ENCODE measurements at regions not wholly inside any gene's neighbourhood (a gene's known extent, or its start where the extent isn't known, plus 50 kb on each side); places are given as distances from the start of the nearest gene placed in this dataset.

DNA sequence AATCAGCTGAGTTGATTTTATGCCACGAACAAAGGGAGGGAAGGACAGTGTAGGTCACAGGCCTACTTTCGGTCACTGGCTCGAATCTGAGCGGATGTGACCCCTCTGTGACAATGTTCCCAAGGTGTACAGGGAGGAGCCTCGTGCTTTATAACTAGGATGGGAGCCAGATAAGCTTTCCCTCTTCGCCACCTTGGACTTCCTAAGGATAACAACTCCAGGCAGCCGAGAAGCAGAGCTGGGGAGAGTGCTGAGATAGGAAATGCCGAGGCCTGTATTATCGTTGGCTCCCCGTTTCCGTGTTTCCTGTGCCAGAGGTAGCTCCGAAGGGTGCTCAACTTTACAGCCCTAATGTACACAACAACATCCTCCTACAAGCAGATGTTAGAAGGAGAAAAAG lies 217.8 kb upstream of the IRX3 start:
- Histone ChIP-seq H4K20me1 (no peaks in the 10 kb centered on the region), H3K27ac (no peak overlapping the region), H3K27me3 (no peaks in the 10 kb centered on the region; the same call in 1 of the 2 replicates), H3K4me2 (no peak overlapping the region), H3K4me3 (no peak overlapping the region), H3K4me1 (peaks cover 11% of the 10 kb centered on the region), H3K9ac (no peak overlapping the region), H3K36me3 (no peaks in the 10 kb centered on the region), H3K9me3 (peaks cover 1% of the 10 kb centered on the region; the same call in 1 of the 2 replicates)
- TF ChIP-seq Cebpa-rat (IDR thresholded peaks at IDR 0.05) = no peak

- no peaks in the 10 kb centered on the region for H4K20me1 ChIP-seq
- no peaks in the 10 kb centered on the region for H3K36me3 ChIP-seq
- no peak overlapping the region for H3K4me2 ChIP-seq
- no peak overlapping the region for H3K4me3 ChIP-seq
- H3K9me3 ChIP-seq = peaks cover 7% of the 10 kb centered on the region
- no peak overlapping the region for H3K9ac ChIP-seq
- TF ChIP-seq Cebpa-rat (IDR thresholded peaks at IDR 0.05) = no peak
- H3K27ac ChIP-seq = no peak overlapping the region
- no peaks in the 10 kb centered on the region; the same call in 1 of the 2 replicates for H3K27me3 ChIP-seq
- peaks cover 11% of the 10 kb centered on the region for H3K4me1 ChIP-seq
These were observed 217.3 kb upstream of the IRX3 start for GRCh38 chr16:54503856-54504219.

DNA sequence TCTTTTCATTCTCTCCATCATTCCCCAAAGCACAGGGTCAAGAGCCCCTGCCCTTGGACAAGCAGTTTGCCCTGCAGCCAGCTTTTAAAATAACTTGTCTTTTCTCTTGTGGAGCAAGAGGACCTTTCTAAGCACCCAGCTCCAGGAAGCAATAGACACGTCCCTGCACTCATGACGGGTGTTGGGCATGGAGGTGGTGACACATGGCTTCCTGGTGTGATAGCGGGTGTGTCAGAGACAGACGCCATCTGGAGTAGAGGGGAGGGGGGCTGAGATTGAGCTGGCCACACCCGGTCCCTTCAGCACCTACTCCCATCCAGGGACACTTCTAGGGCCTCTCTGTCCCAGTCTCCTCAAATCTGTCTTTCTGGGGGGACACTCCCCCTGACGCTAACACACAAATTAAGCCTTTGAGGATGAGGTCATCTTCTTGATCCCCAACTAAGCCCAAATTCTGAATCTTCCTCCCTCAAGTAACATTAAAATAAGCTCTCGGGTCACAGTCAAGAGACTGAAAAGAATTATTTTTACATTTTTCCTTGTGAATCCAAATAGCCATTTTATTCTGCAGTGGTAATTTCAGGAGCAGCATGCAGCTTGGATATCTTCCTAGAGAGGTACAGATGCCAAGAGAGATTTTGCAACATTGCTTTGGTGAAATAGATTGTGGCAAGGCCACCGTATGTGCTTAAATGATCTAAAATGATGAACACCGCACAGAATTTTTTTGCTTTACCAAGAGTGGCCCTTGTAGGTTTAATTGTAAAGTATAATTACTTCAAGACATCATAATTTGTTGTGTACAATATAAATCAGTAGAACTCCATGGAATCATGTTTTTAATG lies 216.6 kb upstream of the IRX3 start:
- Histone ChIP-seq H3K9ac (no peak overlapping the region), H3K27me3 (no peaks in the 10 kb centered on the region; the same call in 1 of the 2 replicates), H3K9me3 (peaks cover 13% of the 10 kb centered on the region), H3K4me2 (no peak overlapping the region), H3K36me3 (no peaks in the 10 kb centered on the region), H3K27ac (no peak overlapping the region), H4K20me1 (no peaks in the 10 kb centered on the region), H3K4me1 (peaks cover 11% of the 10 kb centered on the region), H3K4me3 (no peak overlapping the region)
- TF ChIP-seq Cebpa-rat (IDR thresholded peaks at IDR 0.05) = no peak

GRCh38 chr16:54501797-54502196 lies 215.2 kb upstream of the IRX3 start:
- Histone ChIP-seq H3K27ac (no peak overlapping the region), H3K27me3 (no peaks in the 10 kb centered on the region; the same call in 1 of the 2 replicates), H3K9ac (no peak overlapping the region), H4K20me1 (no peaks in the 10 kb centered on the region), H3K36me3 (no peaks in the 10 kb centered on the region), H3K4me1 (peaks cover 3% of the 10 kb centered on the region; the same call in 1 of the 2 replicates), H3K4me3 (no peak overlapping the region), H3K9me3 (peaks cover 26% of the 10 kb centered on the region), H3K4me2 (no peak overlapping the region)
- no peak for TF ChIP-seq Cebpa-rat (IDR thresholded peaks at IDR 0.05)

GRCh38 chr16:54493594-54493993 lies 207.0 kb upstream of the IRX3 start:
- Histone ChIP-seq H3K4me3 (no peak overlapping the region), H4K20me1 (no peaks in the 10 kb centered on the region), H3K4me2 (no peak overlapping the region), H3K27me3 (no peaks in the 10 kb centered on the region), H3K27ac (no peak overlapping the region), H3K9ac (no peak overlapping the region), H3K36me3 (no peaks in the 10 kb centered on the region), H3K9me3 (peaks cover 17% of the 10 kb centered on the region), H3K4me1 (no peaks in the 10 kb centered on the region)
- no peak for TF ChIP-seq Cebpa-rat (IDR thresholded peaks at IDR 0.05)

DNA sequence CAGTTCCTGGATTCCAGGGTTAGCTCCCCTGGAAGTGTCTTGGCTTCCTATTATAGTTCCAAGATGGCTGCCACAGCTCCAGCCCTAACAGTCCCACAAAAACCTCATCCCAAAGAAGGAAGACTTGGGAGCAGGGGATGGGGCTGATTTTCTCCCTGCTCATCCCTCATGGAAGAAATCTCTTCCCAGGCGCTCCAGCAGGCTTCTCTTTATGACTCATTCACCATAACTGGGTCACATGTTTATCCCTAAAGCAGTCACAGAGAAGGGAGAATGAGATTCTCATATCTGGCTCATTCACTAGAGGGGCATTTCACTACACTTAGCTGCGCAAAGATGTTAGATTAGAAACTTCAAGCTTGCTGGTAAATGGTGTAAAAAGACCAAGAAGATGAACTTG lies 206.5 kb upstream of the IRX3 start:
- no peaks in the 10 kb centered on the region for H4K20me1 ChIP-seq
- no peak for TF ChIP-seq Cebpa-rat (IDR thresholded peaks at IDR 0.05)

GRCh38 chr16:54490112-54490488 lies 203.5 kb upstream of the IRX3 start:
- peak; percentile 50; the same call in 1 of the 2 replicates for TF ChIP-seq Cebpa-rat (IDR thresholded peaks at IDR 0.05)
- no peak overlapping the region for H3K4me2 ChIP-seq
- H3K4me1 ChIP-seq = no peaks in the 10 kb centered on the region
- H3K9ac ChIP-seq = no peak overlapping the region
- H3K9me3 ChIP-seq = no peaks in the 10 kb centered on the region
- H3K27me3 ChIP-seq = no peaks in the 10 kb centered on the region
- no peak overlapping the region for H3K27ac ChIP-seq
- no peak overlapping the region for H3K4me3 ChIP-seq
- H3K36me3 ChIP-seq = no peaks in the 10 kb centered on the region
- no peaks in the 10 kb centered on the region for H4K20me1 ChIP-seq

More for the DNA sequence above, 206.5 kb upstream of the IRX3 start:
- Histone ChIP-seq H3K36me3 (no peaks in the 10 kb centered on the region), H3K9ac (no peak overlapping the region), H3K4me1 (no peaks in the 10 kb centered on the region), H3K27ac (no peak overlapping the region), H3K27me3 (no peaks in the 10 kb centered on the region), H3K4me2 (no peak overlapping the region), H3K4me3 (no peak overlapping the region), H3K9me3 (peaks cover 11% of the 10 kb centered on the region)

GRCh38 chr16:54489225-54490111 lies 202.9 kb upstream of the IRX3 start:
- no peak overlapping the region for H3K9ac ChIP-seq
- H3K9me3 ChIP-seq = no peaks in the 10 kb centered on the region
- H3K36me3 ChIP-seq = no peaks in the 10 kb centered on the region
- H3K27me3 ChIP-seq = no peaks in the 10 kb centered on the region
- H3K4me3 ChIP-seq = no peak overlapping the region
- TF ChIP-seq Cebpa-rat (IDR thresholded peaks at IDR 0.05) = no peak
- H3K4me2 ChIP-seq = no peak overlapping the region
- no peaks in the 10 kb centered on the region for H4K20me1 ChIP-seq
- no peak overlapping the region for H3K27ac ChIP-seq
- H3K4me1 ChIP-seq = no peaks in the 10 kb centered on the region

DNA sequence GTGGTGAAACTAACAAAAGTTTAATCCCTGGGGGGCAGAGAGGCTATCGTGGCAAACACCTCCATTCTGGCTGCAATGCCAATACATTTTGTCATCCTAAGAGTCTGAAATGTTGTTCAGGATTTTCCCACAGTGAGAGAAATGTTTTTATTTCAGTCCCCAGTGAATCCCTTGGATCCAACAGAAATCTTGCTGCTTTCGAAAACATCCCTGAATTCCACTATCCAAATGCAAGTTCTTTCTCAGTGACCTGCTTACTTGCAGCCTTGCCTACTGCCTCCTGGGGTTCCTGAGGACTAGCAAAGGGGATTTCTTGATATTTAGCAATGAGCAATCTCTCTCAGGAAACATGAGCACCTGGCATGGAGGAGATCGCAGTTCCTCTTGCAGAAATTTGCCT lies 202.1 kb upstream of the IRX3 start:
- H4K20me1 ChIP-seq = no peaks in the 10 kb centered on the region
- no peaks in the 10 kb centered on the region for H3K36me3 ChIP-seq
- H3K4me1 ChIP-seq = no peaks in the 10 kb centered on the region
- no peak overlapping the region for H3K4me2 ChIP-seq
- no peak overlapping the region for H3K9ac ChIP-seq
- H3K4me3 ChIP-seq = no peak overlapping the region
- no peak for TF ChIP-seq Cebpa-rat (IDR thresholded peaks at IDR 0.05)
- no peaks in the 10 kb centered on the region for H3K9me3 ChIP-seq
- no peak overlapping the region for H3K27ac ChIP-seq
- H3K27me3 ChIP-seq = no peaks in the 10 kb centered on the region

GRCh38 chr16:54487933-54488332 lies 201.3 kb upstream of the IRX3 start:
- Histone ChIP-seq H3K27me3 (no peaks in the 10 kb centered on the region), H3K9me3 (no peaks in the 10 kb centered on the region), H4K20me1 (no peaks in the 10 kb centered on the region), H3K4me1 (no peaks in the 10 kb centered on the region), H3K4me3 (no peak overlapping the region), H3K9ac (no peak overlapping the region), H3K27ac (no peak overlapping the region), H3K36me3 (no peaks in the 10 kb centered on the region), H3K4me2 (no peak overlapping the region)
- TF ChIP-seq Cebpa-rat (IDR thresholded peaks at IDR 0.05) = no peak

All from BLaER1 (cell line).